ENCODE measurements at regions not wholly inside any gene's neighbourhood (a gene's known extent, or its start where the extent isn't known, plus 50 kb on each side); places are given as distances from the start of the nearest gene placed in this dataset.

DNA sequence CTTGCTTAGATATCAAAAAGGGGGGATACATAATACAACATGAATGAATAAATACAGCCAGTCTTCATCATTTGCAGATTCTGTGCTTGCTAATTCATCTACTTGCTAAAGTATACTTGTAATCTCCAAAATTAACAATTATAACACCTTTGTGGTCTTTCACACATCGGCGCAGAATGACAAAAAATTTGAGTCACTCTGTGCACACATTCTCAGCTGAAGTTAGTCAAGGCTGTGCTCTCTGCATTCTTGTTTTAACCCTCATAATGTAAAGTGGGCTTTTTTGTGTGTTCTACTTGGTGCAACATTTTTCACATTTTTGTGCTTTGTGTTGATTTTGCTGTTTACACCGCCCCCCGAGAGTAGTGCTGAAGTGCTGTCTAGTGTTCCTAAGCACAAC lies 65.8 kb upstream of the GPRIN3 start:
- Histone ChIP-seq H3K4me1 (no peaks in the 10 kb centered on the region), H3K27me3 (no peaks in the 10 kb centered on the region), H3K27ac (no peak overlapping the region), H3K4me3 (no peak overlapping the region), H3K9me3 (replicated peaks) (no peaks in the 10 kb centered on the region), H3K36me3 (no peaks in the 10 kb centered on the region)
- no peak for DNase-seq

DNA sequence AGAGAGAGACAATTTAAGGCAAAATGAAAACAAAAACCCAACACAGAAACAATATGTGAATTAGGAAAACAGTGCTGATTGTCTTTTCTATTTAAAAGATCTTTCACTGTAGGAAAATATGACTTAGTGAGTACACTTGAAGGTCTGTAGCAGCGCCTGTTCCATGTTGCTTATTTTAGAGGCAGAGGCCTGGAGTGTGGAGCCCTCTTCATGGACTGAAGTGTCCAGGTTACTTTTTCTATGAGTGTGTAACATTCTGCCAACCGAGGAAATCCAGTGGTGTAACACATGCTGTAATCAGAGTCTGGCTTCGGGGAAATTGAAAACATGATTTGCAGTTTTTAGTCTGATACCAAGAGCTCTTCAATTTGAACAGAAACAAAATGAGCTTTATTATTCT lies 64.0 kb upstream of the GPRIN3 start:
- no peak overlapping the region for H3K27ac ChIP-seq
- H3K4me3 ChIP-seq, result no peak overlapping the region
- H3K4me1 ChIP-seq, result no peaks in the 10 kb centered on the region
- DNase-seq, result no peak
- no peaks in the 10 kb centered on the region for H3K9me3 ChIP-seq (replicated peaks)
- no peaks in the 10 kb centered on the region for H3K36me3 ChIP-seq
- H3K27me3 ChIP-seq, result no peaks in the 10 kb centered on the region

DNA sequence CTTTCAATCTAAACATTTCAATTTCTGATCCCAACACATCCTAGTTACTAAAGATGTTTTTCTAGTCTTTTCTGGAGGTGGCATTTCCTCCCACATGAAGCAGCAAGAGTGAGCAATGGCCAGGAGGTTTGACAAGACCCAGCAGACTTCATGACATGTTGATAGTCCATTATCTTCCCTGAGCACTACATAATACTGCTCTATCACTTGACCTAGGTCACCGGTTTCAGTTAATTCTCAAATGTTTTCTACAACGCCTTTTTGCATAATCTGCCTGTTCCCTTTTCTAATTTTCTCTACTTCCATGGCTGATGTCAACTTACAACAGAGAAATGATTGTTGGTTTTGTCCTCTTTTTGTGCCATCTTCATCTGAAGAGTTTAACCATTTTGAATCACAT lies 62.0 kb upstream of the GPRIN3 start:
- H3K27me3 ChIP-seq, result no peaks in the 10 kb centered on the region
- no peak overlapping the region for H3K27ac ChIP-seq
- no peak overlapping the region for H3K4me3 ChIP-seq
- H3K9me3 ChIP-seq (replicated peaks), result no peaks in the 10 kb centered on the region
- DNase-seq, result no peak
- no peaks in the 10 kb centered on the region for H3K36me3 ChIP-seq
- no peaks in the 10 kb centered on the region for H3K4me1 ChIP-seq

DNA sequence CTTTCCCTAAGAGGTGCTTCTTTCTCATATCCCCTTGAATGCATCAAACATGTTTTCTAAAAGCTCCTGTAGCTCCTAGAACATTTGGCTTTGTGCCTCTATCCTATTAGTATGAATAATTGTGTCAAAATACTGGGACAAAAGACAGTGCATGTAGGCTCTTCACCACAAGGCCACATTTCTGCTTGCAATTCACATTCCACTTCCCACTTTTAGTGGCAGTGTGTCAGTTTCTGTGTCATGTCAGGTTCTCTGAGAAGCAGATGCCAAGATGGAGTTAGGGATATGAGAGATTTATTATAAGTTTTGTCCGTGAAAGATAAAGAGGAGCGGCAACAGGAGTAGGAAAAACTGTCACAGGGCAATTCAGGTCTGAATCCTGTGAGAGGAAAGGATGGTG lies 61.3 kb upstream of the GPRIN3 start:
- Histone ChIP-seq H3K9me3 (replicated peaks) (no peaks in the 10 kb centered on the region), H3K36me3 (no peaks in the 10 kb centered on the region), H3K27ac (no peak overlapping the region), H3K27me3 (no peaks in the 10 kb centered on the region), H3K4me3 (no peak overlapping the region), H3K4me1 (no peaks in the 10 kb centered on the region)
- no peak for DNase-seq

DNA sequence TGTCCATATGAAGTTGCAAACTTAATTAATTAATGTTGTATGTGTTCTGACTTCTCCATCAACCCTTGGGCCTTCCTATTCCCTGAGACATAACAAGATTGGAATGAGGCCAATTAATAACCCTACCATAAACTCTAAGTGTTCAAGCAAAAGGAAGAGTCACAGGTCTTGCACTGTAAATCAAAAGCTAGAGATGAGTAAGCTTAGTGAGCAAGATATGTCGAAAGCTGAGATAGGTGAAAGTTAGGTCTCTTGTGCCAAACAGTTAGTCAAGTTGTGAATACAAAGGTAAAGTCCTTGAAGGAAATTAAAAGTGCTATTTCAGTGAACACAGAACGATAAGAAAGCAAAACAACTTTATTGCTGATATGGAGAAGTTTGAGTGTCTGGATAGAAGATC lies 58.2 kb upstream of the GPRIN3 start:
- Histone ChIP-seq H3K9me3 (replicated peaks) (no peaks in the 10 kb centered on the region), H3K27me3 (no peaks in the 10 kb centered on the region), H3K36me3 (no peaks in the 10 kb centered on the region), H3K4me1 (no peaks in the 10 kb centered on the region), H3K4me3 (no peak overlapping the region), H3K27ac (no peak overlapping the region)
- no peak for DNase-seq

DNA sequence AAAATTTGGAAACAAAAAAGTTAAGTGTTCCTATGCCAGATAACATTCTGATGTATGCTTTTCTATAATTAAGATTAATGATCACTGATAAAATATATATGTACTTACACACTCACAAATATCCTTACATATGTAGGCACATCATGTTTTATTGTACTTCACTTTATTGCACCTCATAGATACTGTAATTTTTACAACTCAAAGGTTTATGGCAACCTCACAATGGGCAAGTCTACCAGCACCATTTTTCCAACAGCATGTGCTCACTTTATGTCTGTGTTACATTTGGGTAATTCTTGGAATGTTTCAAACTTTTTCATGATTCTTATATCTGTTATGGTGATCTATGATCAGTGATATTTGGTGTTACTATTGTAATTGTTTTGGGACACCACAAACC lies 57.8 kb upstream of the GPRIN3 start:
- no peak for DNase-seq
- H3K36me3 ChIP-seq, result no peaks in the 10 kb centered on the region
- no peak overlapping the region for H3K27ac ChIP-seq
- H3K27me3 ChIP-seq, result no peaks in the 10 kb centered on the region
- H3K4me3 ChIP-seq, result no peak overlapping the region
- no peaks in the 10 kb centered on the region for H3K4me1 ChIP-seq
- H3K9me3 ChIP-seq (replicated peaks), result no peaks in the 10 kb centered on the region

DNA sequence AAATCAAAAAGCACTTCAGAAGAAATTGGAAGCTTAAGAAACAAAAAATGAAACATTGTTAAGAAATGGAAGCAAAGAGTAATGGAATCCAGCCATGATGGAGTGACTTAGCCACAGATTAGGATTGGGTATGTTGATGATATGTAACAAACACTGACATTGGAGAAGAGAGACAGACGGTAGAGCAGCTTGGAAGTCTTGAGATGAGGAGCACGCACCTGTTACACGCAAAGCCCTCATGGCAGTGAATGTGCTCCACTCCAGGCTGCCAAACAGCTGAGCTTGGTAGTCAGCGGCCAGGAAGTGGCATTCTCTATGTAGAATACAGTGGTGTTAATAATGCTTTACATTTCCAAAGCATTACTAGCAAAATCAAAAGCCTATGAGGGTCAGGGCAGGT lies 56.9 kb upstream of the GPRIN3 start:
- Histone ChIP-seq H3K4me3 (no peak overlapping the region), H3K27ac (no peak overlapping the region), H3K4me1 (no peaks in the 10 kb centered on the region), H3K27me3 (no peaks in the 10 kb centered on the region), H3K36me3 (no peaks in the 10 kb centered on the region), H3K9me3 (replicated peaks) (no peaks in the 10 kb centered on the region)
- peak; percentile 5 to 26 for DNase-seq

DNA sequence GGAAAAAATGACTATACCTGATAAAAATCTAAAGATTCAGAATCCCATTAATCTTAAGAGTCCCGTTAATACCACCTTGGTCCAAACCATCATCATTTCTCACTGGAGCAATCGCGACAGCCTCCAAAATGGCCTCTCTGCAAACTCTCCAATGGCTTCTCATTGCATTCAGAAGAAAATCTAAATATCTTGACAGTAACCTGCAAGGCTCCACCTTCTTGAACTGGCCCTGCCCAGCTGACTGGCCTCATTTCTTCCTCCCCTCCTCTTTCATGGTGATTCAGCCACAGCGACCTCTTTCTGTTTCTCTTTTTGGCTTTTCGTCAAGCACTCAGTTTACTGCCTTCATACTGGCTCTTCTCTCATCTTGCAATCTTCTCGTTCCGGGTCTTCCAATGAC lies 56.2 kb upstream of the GPRIN3 start:
- Histone ChIP-seq H3K27ac (no peak overlapping the region), H3K9me3 (replicated peaks) (no peaks in the 10 kb centered on the region), H3K36me3 (no peaks in the 10 kb centered on the region), H3K4me3 (no peak overlapping the region), H3K27me3 (no peaks in the 10 kb centered on the region), H3K4me1 (no peaks in the 10 kb centered on the region)
- DNase-seq, result no peak

DNA sequence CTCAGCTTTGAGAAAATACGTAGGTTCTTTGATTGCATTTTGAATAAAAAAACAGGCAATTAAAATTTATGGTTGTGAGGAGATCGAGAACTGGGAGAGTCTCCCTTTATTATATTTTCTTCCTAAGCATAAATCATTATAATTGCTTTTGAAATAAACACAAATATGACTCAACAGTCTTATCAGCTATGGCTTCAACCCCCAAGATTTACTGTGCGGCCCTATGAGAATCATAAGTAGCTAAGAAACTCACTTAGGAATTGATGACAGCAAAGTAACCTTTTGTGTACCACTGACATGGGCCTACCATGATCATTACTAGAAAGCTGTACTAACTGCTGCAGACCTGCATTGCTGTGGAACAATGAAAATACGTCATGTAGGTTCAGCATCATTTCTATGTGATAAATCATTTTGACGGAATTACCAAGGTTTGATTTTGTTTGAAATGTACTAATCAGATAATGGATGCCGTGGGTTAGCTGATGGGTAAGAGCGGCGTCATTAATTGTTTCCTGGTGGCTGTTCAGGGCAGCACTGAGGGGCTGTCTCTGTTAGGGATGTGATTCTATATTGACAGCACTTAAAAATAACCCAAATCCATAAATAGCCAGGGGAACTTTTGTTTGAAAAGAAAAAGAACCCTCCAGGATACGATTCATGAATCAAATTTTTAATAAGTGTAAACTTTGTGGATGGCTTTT lies 51.5 kb upstream of the GPRIN3 start:
- no peaks in the 10 kb centered on the region for H3K4me1 ChIP-seq
- H3K36me3 ChIP-seq, result no peaks in the 10 kb centered on the region
- DNase-seq, result no peak
- H3K9me3 ChIP-seq (replicated peaks), result no peaks in the 10 kb centered on the region
- no peak overlapping the region for H3K27ac ChIP-seq
- no peaks in the 10 kb centered on the region for H3K27me3 ChIP-seq
- no peak overlapping the region for H3K4me3 ChIP-seq

DNA sequence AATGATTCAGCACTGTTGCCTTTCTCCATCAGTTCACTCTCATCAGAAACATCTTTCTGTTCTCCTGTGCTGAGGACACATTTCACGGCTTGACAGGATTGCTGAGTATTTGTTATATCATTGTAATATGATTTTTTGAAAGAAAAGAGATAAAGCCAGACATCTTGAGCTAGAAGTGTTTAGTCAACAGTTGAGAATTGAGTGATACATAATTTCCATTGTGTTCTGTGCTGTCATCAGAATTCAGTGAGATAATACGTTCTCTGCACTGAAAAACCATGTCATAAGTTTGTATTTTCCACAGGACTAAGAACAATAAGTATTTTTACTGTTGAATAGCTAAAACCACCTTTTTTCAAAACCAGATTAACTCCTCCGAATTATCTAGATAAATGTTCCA lies 50.2 kb upstream of the GPRIN3 start:
- H3K27ac ChIP-seq, result no peak overlapping the region
- H3K4me3 ChIP-seq, result no peak overlapping the region
- no peaks in the 10 kb centered on the region for H3K36me3 ChIP-seq
- no peak for DNase-seq
- H3K9me3 ChIP-seq (replicated peaks), result no peaks in the 10 kb centered on the region
- H3K27me3 ChIP-seq, result no peaks in the 10 kb centered on the region
- H3K4me1 ChIP-seq, result no peaks in the 10 kb centered on the region

Data from SJCRH30 (cell line).